GM03348 (cell line): ENCODE measurements at regions not wholly inside any gene's neighbourhood (a gene's known extent, or its start where the extent isn't known, plus 50 kb on each side); places are given as distances from the start of the nearest gene placed in this dataset.
"Not testable (repeated sequence)": the region's sequence is repeated elsewhere in the genome, so short reads cannot be mapped to it uniquely, and the experiment has no call there.

Experiments
- DNase-seq: peaks from one replicate; pipeline ENCODE4 v3.0.0; 2012; ENCODE audit warnings: low spot score

- DNase-seq, result no peak
Observed at GRCh38 chr5:40277161-40277906, 402.4 kb upstream of the PTGER4 start.

GRCh38 chr5:40276426-40277102 is 403.2 kb upstream of the PTGER4 start:
- no peak for DNase-seq

DNA sequence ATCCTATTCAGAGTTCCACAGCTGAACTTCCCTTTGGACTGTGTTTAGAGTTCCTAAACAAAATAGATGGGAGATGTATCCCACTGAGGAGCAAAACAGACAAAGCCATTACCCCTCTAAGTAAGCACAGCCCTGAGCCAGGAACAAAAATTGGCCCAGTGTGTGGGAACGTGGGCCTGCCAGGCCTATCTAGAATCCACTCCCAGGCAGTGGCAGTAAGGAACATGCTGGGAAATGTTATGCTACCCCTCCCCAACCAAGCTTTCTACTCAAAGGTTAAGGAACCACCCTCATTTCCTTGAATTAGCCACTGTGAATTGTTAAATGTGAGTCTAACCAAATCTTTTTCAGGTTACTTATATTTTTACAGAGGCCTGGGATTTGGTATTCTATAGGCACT is 405.1 kb upstream of the PTGER4 start:
- DNase-seq, result no peak

- no peak for DNase-seq
Observed at GRCh38 chr5:40273936-40274335, 405.8 kb upstream of the PTGER4 start.

DNA sequence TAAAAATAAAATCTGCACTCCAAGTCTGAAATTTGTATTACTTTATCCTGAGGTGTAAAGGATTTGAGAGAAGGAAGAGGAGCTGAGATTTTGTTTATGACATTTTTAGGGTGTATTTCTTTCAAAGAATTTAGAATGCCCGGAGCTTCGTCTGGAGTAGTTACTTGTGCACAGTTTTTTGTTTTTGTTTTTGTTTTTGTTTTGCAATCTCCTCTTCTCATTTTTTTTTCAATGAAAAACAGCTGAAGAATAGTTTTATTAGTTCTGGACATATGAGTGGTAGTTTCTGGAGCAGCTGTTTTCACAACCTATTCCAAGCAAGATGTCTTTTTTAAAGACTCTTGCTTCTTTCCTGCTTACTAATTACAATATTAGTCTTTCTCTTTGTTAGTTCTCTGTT is 408.2 kb upstream of the PTGER4 start:
- DNase-seq, result no peak

DNA sequence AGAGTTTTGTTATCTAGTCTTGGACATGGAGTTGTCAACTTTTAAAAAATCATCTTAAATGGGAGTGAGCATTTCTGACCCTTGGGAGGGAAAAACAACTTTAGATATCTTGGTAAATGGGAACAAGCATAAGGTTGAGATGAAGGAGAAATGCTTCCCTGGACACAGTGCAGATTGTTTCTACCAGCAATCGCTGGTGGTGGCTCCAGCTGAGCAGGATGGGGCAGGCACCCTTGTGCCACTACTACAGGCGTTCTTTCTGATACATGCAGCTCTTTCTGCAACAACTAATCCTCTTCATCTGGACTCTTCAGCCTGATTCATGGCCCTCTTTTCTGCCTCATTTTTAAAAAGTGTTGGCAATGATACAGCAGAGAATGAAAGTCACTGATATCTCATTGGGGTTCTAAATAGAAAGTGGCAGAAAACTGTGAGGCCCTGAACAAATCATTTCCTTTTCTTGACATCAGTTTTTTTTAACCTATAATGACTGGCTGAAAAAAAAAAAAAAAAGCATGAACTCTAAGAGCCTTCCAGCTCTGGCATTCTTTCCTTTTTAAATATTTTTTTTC is 409.4 kb upstream of the PTGER4 start:
- DNase-seq, result no peak

DNA sequence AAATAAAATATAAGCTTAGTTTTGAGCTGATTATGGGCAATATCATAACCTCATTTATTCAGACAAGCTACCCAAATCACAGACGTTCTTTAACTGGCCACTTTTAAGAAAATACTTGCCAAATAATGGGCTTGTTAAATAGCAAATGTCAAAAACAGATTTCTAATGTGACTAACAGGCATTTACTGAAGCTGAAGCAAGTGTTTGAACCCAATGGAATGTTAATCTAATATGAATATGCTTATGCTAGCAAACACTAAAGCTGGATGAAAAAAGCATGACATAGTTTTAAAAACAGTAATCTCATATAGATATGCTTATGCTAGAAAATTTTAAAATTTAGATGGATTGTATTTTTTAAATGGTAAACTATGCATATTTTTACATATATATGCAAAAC is 411.6 kb upstream of the PTGER4 start:
- no peak for DNase-seq

GRCh38 chr5:40266952-40267351 is 412.8 kb upstream of the PTGER4 start:
- no peak for DNase-seq

GRCh38 chr5:40261984-40262383 is 417.7 kb upstream of the PTGER4 start:
- no peak for DNase-seq

DNA sequence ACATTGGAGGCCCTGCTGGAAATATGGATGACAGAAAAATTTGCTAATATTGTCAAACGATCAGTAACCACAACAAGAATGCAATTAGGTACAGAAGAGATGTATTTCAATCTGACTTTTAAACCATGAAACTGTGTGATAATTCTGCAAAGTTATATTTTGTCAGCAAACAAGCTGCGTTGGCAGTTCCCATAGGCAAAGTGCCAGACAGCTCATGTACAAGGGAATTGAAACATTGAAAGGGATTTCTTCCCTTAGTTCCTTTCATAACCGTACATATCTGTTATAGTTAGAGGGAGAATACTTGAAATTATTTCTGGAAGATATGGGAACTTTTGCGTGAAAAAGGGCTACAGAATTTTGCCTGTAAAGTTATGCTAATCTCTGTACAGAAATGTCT is 419.4 kb upstream of the PTGER4 start:
- no peak for DNase-seq

DNA sequence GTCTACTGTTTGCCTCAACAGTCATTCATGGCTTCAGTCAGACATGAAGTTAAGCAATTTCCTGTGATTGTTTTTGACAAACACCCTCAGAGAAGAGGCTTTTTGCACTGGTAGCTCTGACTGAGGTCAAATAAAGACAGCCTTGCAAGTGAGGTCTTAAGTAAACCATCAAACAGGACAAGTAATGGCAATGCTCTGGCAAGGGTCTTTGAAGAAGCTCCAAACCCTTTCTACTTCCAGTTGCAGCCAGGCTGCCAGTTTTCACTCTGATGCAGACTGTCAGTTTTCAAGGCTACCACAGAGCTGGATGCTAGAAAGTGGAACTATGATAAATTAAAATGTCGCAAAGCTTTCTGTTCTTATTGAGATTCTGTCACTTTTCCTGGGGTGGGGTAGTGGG is 421.5 kb upstream of the PTGER4 start:
- no peak for DNase-seq

DNA sequence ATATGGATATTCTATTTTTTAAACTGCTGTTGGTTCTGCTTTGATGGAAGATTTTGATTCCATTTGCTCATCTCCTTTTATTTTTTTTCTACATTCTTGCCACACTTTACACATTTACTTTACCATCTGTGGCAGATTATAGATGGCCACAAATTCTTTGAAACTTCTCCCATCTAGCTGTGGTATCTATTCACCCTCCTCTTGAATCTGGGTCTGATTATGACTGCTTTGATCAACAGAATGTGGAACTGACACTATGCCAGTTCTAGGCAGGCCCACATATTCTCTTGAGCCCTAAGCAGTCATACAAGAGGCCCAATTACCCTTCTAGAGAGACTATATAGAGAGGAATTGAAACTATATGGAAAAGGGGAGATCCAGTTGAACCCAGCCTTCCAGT is 439.0 kb upstream of the PTGER4 start:
- no peak for DNase-seq

- no peak for DNase-seq
Observed at GRCh38 chr5:40240111-40240510, 439.6 kb upstream of the PTGER4 start.

- DNase-seq, result no peak
Observed at GRCh38 chr5:40238066-40238745, 441.5 kb upstream of the PTGER4 start.

DNA sequence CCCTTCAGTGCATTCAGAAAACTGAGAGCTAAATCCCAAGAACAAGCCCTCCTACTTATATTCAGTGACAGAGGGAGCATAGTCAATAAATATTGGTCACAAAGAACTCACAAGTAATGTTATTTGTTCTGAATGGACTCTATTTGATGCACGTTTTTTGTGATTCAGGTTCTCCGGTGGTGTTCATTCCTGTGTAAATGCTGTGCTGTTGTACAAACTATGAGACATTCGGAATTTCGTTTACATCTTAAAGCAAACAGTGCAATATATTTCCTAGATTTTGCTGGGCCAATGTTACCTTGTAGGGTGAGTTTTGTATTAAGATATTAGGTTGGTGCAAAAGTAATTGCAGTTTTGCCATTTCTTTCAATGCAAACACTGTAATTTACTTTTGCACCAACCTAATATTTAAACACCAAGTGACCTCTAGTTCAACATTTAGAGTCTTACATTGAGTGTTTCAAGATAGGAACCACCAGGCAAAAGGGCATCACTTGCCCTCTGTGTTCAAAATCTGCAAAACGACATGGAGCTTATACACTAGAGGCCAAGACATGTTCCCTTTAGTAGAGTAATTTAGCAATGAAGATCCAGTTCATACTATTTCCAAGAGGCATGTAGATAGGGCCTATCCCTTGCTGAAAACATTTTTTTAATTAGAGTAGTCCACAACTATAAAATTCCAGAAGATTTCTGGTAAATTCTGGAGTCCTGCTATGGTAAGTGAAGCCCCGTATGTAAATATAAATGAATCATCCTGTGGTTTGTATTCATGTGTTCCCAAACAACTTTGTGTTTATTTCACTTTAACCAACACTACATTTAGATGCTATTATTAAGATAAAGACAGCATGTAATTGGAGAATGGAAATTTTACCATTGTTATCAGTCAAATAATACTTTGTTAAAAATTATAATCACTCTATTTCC is 444.0 kb upstream of the PTGER4 start:
- DNase-seq, result no peak

DNA sequence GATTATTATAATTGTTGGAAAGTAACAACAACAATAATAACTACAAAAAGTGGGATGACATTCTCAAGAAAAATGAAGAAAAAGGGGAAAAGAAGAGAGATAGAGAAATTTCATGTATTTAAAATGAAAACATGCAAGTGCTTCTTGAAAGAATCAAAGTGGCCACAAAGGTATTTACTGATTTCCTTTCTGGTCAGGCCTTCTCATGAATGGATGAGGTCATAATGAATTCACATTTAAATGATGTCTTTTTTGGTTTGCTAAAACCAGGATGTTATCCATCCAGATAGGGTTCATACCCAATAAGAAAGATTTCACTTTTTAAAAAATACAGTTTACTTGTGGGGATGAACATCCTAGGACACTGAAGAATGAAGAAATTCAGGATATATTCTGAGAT is 446.4 kb upstream of the PTGER4 start:
- peak; percentile 16 for DNase-seq

GRCh38 chr5:40227931-40228330 is 451.8 kb upstream of the PTGER4 start:
- DNase-seq, result no peak

DNA sequence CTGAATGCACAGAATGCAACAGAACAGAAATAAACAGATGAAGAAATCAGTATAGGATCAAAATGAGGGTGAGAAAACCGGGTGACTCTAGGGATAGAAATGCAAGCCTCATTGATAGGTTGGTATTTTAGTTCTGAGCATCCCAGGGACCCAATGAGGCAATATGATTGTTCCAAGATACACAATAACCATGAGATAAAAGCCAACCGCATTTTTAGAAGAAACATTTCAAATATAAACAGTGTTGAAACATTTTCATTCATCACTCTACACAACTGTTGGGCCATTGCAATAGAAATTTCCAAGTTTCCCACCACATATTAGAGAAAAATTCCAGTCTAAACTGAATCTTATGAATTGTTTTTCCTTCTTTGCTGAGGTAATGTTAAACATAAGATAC is 452.3 kb upstream of the PTGER4 start:
- no peak for DNase-seq

DNA sequence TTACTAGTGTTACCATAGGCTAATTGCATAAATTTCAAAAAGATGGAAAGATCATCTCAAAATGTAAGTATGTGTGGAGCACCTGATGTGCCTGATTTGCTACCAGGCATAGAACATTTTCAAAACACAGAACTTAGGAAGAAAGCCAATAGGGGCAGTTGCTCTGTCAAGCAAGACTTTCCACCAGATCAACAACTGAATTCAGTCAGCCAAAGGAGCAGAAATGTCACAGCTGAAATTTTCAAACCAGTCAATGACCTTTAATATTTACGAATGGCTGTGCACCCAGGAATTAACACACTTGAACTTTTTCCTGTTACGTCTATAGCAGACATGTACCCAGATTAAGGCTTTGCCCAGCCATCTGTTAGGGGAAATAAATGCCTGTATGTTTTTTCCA is 452.8 kb upstream of the PTGER4 start:
- no peak for DNase-seq

DNA sequence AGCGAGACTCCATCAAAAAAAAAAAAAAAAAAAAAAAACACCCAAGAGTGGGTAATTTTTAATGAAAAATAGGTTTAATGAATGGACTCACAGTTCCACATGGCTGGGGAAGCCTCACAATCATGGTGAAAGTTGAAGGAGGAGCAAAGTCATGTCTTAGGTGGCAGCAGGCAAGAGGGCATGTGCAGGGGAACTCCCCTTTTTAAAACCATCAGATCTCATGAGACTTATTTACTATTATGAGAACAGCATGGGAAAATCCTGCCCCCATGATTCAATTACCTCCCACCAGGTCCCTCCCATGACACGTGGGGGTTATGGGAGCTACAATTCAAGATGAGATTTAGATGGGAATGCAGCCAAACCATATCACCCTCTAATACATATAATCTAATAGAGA is 454.6 kb upstream of the PTGER4 start:
- not testable (repeated sequence) for DNase-seq

GRCh38 chr5:40224421-40224820 is 455.3 kb upstream of the PTGER4 start:
- no peak for DNase-seq

DNA sequence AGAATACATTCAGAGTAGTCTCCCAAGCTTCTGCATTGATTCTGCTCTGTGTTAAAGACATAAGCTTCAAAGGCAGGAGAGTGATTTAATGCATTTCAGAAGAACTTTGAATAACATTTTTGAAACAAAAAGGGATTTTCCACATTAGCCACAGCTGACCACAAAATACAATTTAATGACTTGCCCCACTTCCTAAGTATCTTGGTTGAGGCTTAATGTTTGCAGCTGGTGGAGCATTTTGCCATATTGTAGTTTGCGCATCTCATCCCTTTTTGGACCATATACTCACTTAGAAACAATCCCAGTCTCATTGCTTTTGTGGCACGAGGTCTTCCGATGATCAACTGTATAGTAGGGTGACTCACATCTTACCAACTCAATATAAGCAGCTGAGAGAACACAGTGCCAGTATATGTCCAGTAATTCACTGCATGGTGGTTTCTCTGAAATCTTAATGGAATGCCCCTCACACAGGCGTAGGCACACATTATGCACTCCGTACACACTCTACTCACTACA is 455.8 kb upstream of the PTGER4 start:
- peak; percentile 49 for DNase-seq
